Fibroblast of pulmonary artery (primary cell): ENCODE measurements at regions not wholly inside any gene's neighbourhood (a gene's known extent, or its start where the extent isn't known, plus 50 kb on each side); places are given as distances from the start of the nearest gene placed in this dataset.
"Not testable (repeated sequence)": the region's sequence is repeated elsewhere in the genome, so short reads cannot be mapped to it uniquely, and the experiment has no call there.

Experiments
- DNase-seq: peaks from one replicate; pipeline ENCODE4 v3.0.0-alpha.2; 2010; ENCODE audit warnings: low read depth
- H3K4me3 ChIP-seq: replicated peaks from 2 replicates; pipeline ENCODE4 v1.5.1; 2011; ENCODE audit warnings: low read depth, mild to moderate bottlenecking, control low read depth, low read length, moderate library complexity
- TF ChIP-seq, protein P1 (sequence below): IDR thresholded peaks from 2 replicates; pipeline ENCODE4 v1.5.1; 2011; ENCODE audit warnings: mild to moderate bottlenecking, control low read depth, low read length, inconsistent platforms; ENCODE audit errors: missing control alignments

DNA sequence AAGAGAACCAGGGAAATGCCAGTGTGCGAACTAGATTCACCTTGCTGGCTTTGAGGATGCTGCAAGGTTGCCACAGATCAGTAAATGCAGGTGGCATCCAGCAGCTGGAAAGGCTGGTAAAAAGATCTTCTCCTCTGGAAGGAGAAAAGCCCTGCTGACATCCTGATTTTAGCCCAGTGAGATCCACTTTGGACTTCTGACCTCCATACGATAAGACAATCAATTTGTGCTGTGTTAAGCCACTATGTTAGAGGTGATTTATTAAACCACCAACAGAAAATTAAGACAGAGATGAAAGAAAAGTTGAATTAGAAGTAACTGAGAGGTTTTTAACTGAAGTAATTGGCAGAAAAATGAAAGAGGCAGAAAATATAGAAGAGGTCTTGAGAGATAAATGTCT lies 283.8 kb upstream of the CDH12 start:
- H3K4me3 ChIP-seq: no peak overlapping the region
- DNase-seq: no peak
- TF ChIP-seq, protein P1, sequence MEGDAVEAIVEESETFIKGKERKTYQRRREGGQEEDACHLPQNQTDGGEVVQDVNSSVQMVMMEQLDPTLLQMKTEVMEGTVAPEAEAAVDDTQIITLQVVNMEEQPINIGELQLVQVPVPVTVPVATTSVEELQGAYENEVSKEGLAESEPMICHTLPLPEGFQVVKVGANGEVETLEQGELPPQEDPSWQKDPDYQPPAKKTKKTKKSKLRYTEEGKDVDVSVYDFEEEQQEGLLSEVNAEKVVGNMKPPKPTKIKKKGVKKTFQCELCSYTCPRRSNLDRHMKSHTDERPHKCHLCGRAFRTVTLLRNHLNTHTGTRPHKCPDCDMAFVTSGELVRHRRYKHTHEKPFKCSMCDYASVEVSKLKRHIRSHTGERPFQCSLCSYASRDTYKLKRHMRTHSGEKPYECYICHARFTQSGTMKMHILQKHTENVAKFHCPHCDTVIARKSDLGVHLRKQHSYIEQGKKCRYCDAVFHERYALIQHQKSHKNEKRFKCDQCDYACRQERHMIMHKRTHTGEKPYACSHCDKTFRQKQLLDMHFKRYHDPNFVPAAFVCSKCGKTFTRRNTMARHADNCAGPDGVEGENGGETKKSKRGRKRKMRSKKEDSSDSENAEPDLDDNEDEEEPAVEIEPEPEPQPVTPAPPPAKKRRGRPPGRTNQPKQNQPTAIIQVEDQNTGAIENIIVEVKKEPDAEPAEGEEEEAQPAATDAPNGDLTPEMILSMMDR: no peak

DNA sequence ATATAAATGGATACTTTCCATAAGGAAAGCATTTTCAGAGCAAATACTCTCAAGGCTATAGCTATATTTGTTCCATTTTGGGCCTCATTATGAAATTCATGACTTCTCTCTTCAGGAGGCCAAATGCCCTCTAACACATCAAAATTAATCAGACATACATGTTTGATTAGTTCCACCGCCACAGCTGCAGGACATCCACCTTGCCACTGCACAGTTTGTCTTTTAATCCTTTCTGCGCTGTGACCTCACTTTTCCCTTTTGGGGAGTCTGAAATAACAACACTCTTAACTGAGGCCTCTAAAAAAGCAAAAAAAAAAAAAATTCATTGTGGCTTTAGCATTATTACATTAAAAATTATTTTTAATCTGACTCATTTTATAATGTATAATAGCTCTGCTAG lies 279.1 kb upstream of the CDH12 start:
- no peak overlapping the region for H3K4me3 ChIP-seq
- TF ChIP-seq, protein P1: no peak
- DNase-seq: no peak

DNA sequence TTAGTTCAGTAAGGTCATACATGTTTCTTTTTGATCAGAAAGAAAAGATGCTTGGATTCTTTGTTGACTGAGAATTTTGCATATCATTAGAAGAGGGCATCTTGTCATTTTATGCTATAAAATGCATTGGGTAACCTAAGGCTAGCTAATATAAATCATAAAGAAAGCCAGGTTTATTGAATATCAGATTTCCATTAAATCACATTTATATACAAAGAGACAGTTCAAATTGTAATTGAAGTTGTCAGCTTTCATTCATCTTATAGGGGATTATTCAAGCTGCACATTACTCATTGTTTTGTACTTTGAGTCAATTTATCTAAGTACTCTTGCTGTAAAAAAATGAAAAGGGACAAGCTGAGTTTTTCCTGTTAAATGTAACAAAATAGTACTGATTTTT lies 259.1 kb upstream of the CDH12 start:
- TF ChIP-seq, protein P1: no peak
- no peak overlapping the region for H3K4me3 ChIP-seq
- no peak for DNase-seq

DNA sequence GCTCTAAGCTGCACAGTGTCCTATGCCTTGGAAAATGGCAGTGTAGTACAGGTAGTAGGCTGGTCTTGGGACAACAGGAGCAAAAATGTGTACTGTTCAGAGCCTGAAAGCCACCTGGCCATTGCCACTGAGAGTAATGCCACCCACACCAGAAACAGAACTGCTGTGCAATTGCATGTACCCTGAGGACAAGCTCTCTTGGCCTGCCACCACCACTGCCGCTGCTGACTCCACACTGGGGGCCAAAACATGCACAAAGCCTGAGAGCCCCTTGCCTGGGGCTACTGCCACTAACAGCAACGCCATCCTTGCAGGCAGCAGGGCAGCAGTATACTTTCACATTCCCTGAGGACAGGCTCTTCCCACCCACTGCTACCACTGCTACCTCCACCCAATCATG lies 251.9 kb upstream of the CDH12 start:
- TF ChIP-seq, protein P1: no peak
- no peak for DNase-seq
- H3K4me3 ChIP-seq: no peak overlapping the region

DNA sequence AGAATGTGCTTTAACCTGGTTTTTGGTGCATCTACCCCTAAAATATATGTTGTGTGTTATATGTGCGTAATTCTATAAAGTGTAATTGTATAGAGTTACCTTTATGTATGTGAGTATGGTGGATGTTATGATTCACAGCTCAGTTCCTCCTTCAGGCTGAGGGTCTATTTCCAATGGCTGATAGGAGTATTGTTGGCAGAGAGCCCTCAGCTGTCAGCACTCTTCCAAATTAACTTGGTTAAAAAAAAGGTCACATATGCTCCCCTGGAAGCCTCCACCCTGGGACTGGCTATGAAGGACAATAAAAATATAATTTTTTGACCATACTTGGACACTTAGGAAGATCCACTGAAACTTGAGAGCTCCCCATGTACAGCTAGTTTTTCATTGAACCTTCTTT lies 250.4 kb upstream of the CDH12 start:
- no peak overlapping the region for H3K4me3 ChIP-seq
- TF ChIP-seq, protein P1: no peak
- no peak for DNase-seq

DNA sequence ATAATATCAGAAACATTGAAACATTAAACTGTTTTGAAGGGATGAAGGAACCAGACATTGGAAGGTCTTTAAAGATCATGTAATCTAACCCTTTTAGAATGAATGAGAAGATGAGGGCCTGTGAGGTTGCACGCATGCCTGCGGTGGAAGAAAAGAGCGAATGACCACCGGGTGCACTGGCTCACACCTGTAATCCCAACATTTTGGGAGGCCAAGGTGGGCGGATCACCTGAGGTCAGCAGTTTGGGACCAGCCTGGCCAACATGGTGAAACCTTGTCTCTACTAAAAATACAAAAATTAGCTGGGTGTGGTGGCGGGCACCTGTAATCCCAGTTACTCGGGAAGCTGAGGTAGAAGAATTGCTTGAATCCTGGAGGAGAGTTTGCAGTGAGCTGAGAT lies 242.3 kb upstream of the CDH12 start:
- not testable (repeated sequence) for DNase-seq, H3K4me3 ChIP-seq

DNA sequence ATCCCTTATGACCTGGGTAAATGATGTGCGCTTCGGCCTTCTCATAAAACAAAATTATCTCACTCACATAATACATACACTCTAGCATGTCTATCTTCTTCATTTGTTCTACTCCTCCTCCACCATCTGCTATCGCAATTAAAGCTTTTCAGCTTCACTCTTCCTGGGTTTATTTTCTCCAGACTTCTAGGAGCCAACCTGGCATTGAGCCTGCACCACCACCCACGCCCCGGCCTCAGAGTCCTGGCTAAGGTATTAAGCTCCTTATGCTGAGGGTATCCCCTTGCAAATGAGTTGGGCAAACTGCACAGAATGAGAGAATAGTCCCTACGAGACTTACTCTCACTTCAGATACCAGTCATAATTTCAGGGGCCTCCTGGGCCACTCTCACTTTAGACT lies 236.1 kb upstream of the CDH12 start:
- no peak overlapping the region for H3K4me3 ChIP-seq
- no peak for DNase-seq
- TF ChIP-seq, protein P1: no peak

DNA sequence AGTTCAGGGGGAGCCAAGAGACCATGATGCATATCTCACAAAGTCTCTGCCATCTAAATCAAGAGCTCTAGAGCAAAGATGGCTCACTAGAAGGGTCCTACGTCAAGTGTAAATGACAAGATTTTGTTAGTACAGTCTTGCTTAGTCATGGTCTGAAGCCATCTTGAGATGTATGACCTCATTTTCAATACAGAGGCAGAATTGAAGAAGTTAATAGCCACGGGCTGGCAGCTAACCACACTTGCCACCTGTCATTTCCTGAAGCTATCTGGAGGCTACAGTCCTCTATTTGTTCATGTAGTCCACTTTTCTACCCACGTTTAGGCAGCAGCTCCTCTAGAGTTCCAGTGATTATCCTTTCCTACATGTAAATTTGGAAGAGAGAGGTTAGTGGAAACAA lies 231.7 kb upstream of the CDH12 start:
- TF ChIP-seq, protein P1: no peak

More for the DNA sequence above, 231.7 kb upstream of the CDH12 start:
- no peak overlapping the region for H3K4me3 ChIP-seq
- no peak for DNase-seq
